ENCODE measurements at regions not wholly inside any gene's neighbourhood (a gene's known extent, or its start where the extent isn't known, plus 50 kb on each side); places are given as distances from the start of the nearest gene placed in this dataset.

- DNase-seq (no peak), ATAC-seq (no peak)
- WGBS, 2 donors: 79 to 90% methylated on average over 7 of the region's 7 CpGs
- Histone ChIP-seq H3K27me3 (no peaks in the 10 kb centered on the region), H3K4me3 (no peak overlapping the region), H3K4me1 (peaks cover 7% of the 10 kb centered on the region), H3K36me3 (replicated peaks in 1 of 2; ENCODE audit: insufficient read depth in 1 of 2, low read depth in 2 of 2) (no peaks in the 10 kb centered on the region), H3K9me3 (no peaks in the 10 kb centered on the region), H3K27ac (no peak overlapping the region)
- TF ChIP-seq POLR2A (IDR thresholded peaks at IDR 0.05) (no peak), CTCF (IDR thresholded peaks at IDR 0.05) (no peak)
- intact Hi-C loops (cut with DNase I): no loop called here
Observed at GRCh38 chr2:128577141-128577930, 258.7 kb upstream of the HS6ST1 start.

DNA sequence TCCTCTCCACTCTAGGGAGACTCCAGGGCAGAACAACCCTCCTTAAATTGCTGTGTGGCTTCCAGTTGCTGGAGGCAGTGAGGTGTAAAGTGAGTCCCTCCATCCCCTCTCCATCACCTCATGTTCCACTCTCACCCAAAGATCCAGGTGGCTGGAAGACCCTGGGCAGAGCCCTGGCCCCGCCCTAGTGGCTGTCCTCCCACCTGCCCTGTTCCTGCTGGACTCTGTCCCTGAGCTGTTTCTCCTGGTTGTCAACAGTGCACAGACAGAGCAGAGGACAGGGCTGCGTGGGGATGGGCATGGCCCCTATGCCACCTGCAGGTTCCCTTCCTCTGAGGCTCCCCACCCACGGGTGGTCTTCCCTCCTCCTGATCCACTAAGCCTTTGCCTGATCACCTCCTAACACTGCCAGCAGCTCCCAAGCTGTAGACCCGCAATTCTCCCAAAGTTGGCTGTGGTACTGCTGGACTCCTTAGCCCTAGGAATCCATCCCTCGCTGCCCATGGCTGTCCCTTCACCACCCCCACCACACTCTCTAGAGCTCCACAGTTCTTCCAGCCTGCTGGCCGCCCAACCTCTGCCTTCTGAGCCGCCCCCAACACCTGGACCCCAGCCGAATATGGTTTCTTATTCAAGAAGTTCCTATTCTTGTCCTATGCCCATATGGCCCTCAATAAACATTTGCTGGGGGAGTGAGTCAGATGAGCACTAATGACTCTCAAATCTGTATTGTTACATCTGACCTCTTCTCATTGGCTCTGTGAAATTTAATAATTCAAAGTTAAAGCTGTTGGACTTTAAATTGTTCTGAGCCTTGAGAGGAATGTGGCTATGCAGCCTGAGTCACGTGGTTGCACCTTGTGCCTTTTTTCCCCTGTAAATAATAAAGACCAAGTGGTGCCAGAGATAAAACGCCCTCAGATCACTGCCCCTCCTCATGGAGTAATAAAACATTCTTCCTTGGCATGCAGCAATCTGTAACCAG is 260.0 kb upstream of the HS6ST1 start:
- H3K9me3 ChIP-seq: no peaks in the 10 kb centered on the region
- no peak overlapping the region for H3K4me3 ChIP-seq
- no peaks in the 10 kb centered on the region for H3K36me3 ChIP-seq (replicated peaks in 1 of 2; ENCODE audit: insufficient read depth in 1 of 2, low read depth in 2 of 2)
- H3K27ac ChIP-seq: no peak overlapping the region
- intact Hi-C loops (cut with DNase I): no loop called here
- DNase-seq (no peak), ATAC-seq (no peak)
- H3K27me3 ChIP-seq: no peaks in the 10 kb centered on the region
- TF ChIP-seq POLR2A (IDR thresholded peaks at IDR 0.05) (no peak), CTCF (IDR thresholded peaks at IDR 0.05) (no peak)
- H3K4me1 ChIP-seq: peaks cover 7% of the 10 kb centered on the region
- 61 to 70% methylated on average over 10 of the region's 10 CpGs for WGBS, 2 donors

- 82 to 83% methylated on average over 5 of the region's 5 CpGs for WGBS, 2 donors
- TF ChIP-seq CTCF (IDR thresholded peaks at IDR 0.05) (no peak), POLR2A (IDR thresholded peaks at IDR 0.05) (no peak)
- Histone ChIP-seq H3K9me3 (no peaks in the 10 kb centered on the region), H3K4me3 (no peak overlapping the region), H3K36me3 (replicated peaks in 1 of 2; ENCODE audit: insufficient read depth in 1 of 2, low read depth in 2 of 2) (no peaks in the 10 kb centered on the region), H3K27ac (no peak overlapping the region), H3K27me3 (no peaks in the 10 kb centered on the region), H3K4me1 (peaks cover 7% of the 10 kb centered on the region)
- no peak for DNase-seq
- no peak for ATAC-seq
- intact Hi-C loops (cut with DNase I): no loop called here
Observed at GRCh38 chr2:128579825-128580224, 261.2 kb upstream of the HS6ST1 start.

GRCh38 chr2:128580988-128581848 is 262.6 kb upstream of the HS6ST1 start:
- no peak for DNase-seq
- no peak for ATAC-seq
- H3K4me1 ChIP-seq: peaks cover 7% of the 10 kb centered on the region
- no peaks in the 10 kb centered on the region for H3K9me3 ChIP-seq
- intact Hi-C loops (cut with DNase I): no loop called here
- H3K27ac ChIP-seq: no peak overlapping the region
- H3K27me3 ChIP-seq: no peaks in the 10 kb centered on the region
- WGBS, 2 donors: 73 to 74% methylated on average over 4 to 6 of the region's 6 CpGs
- no peak overlapping the region for H3K4me3 ChIP-seq
- no peaks in the 10 kb centered on the region for H3K36me3 ChIP-seq (replicated peaks in 1 of 2; ENCODE audit: insufficient read depth in 1 of 2, low read depth in 2 of 2)
- TF ChIP-seq POLR2A (IDR thresholded peaks at IDR 0.05) (no peak), CTCF (IDR thresholded peaks at IDR 0.05) (no peak)
